Endothelial cell of umbilical vein (primary cell): ENCODE measurements at regions not wholly inside any gene's neighbourhood (a gene's known extent, or its start where the extent isn't known, plus 50 kb on each side); places are given as distances from the start of the nearest gene placed in this dataset.

Experiments
- BruUV-seq: library from RNA; stranded (reverse); fragments of 400-500 nt; replicated peaks from 2 replicates; lab custom pipeline; 2021; lab: Mats Ljungman, UMichigan
- CTCF ChIA-PET: fragments of 300-600, 350-600 bp; sonication (Branson Sonifier 250); formaldehyde crosslinking; loops from one replicate; lab custom pipeline; 2021; ENCODE audit warnings: antibody characterized with exemption, inconsistent platforms; lab: Charles Lee
- POLR2A ChIA-PET: fragments of 300-600, 350-600 bp; sonication (Branson Sonifier 250); formaldehyde crosslinking; loops from one replicate; lab custom pipeline; 2021; ENCODE audit warnings: antibody characterized with exemption, inconsistent platforms; lab: Charles Lee
- DNase-seq: peaks from one replicate; pipeline ENCODE4 v3.0.0-alpha.2; 2011; ENCODE audit warnings: low read depth, low spot score
- FAIRE-seq: peaks from 2 replicates; lab custom pipeline; 2011; peaks lifted over from hg19 to GRCh38; lab: Jason Lieb, UNC
- H2AFZ ChIP-seq: 2 replicates; pipeline ENCODE4 v1.6.0; 2012; ENCODE audit warnings: low read depth, low read length, control low read depth, inconsistent platforms
- H3K27ac ChIP-seq: 2 replicates; pipeline ENCODE4 v1.5.1; 2011; ENCODE audit warnings: low read depth, mild to moderate bottlenecking, control low read depth, low read length, moderate library complexity; ENCODE audit not compliant: insufficient read depth
- H3K27me3 ChIP-seq, 2 experiments: 2 replicates each; pipeline versions ENCODE4 v1.6.0 to v1.6.1; 2011; ENCODE audit warnings: low read length in 2 of 2, mixed read lengths in 1 of 2; ENCODE audit not compliant: control insufficient read depth in 2 of 2, insufficient read depth in 2 of 2
- H3K36me3 ChIP-seq, 2 experiments: 2 replicates in 1 of 2; 3 replicates in 1 of 2; pipeline ENCODE4 v1.5.1; 2011; ENCODE audit warnings: low read length in 2 of 2, mild to moderate bottlenecking in 1 of 2, moderate library complexity in 1 of 2; ENCODE audit not compliant: control insufficient read depth in 2 of 2, insufficient read depth in 2 of 2; ENCODE audit errors: extremely low read depth in 1 of 2
- H3K4me1 ChIP-seq: 3 replicates; pipeline ENCODE4 v1.5.1; 2011; ENCODE audit warnings: mild to moderate bottlenecking, low read length; ENCODE audit not compliant: control insufficient read depth, insufficient read depth; ENCODE audit errors: extremely low read depth
- H3K4me2 ChIP-seq: 2 replicates; pipeline ENCODE4 v1.6.1; 2011; ENCODE audit warnings: low read length, control low read depth, mixed read lengths; ENCODE audit not compliant: insufficient read depth
- H3K4me3 ChIP-seq, 3 experiments: fragments of 200-600 bp in 1 of 3; sonication (generic), shearing (Covaris generic) in 1 of 3; replicated peaks in 1 of 3; 2 replicates each; pipeline ENCODE4 v1.5.1; 2011 to 2016; ENCODE audit warnings: control low read depth in 3 of 3, low read length in 3 of 3, mild to moderate bottlenecking in 2 of 3, inconsistent platforms in 1 of 3, low read depth in 1 of 3, moderate library complexity in 1 of 3; ENCODE audit not compliant: insufficient read depth in 1 of 3
- H3K79me2 ChIP-seq: 2 replicates; pipeline ENCODE4 v1.6.0; 2012; ENCODE audit warnings: low read length, inconsistent platforms; ENCODE audit not compliant: control insufficient read depth, insufficient read depth
- H3K9ac ChIP-seq: replicated peaks from 2 replicates; pipeline ENCODE3; 2011; ENCODE audit warnings: low read length, control low read depth; ENCODE audit not compliant: insufficient read depth; ENCODE audit errors: extremely low read depth
- H3K9me1 ChIP-seq: replicated peaks from 3 replicates; pipeline ENCODE4 v1.6.0; 2011; ENCODE audit warnings: mild to moderate bottlenecking, low read length; ENCODE audit not compliant: control insufficient read depth, insufficient read depth; ENCODE audit errors: extremely low read depth
- H3K9me3 ChIP-seq: replicated peaks from 2 replicates; pipeline ENCODE4 v1.5.1; 2012; ENCODE audit warnings: low read length, inconsistent platforms; ENCODE audit not compliant: control insufficient read depth, insufficient read depth
- H4K20me1 ChIP-seq: replicated peaks from 2 replicates; pipeline ENCODE3; 2011; ENCODE audit warnings: mild to moderate bottlenecking, low read length; ENCODE audit not compliant: control insufficient read depth, insufficient read depth; ENCODE audit errors: extremely low read depth
- CTCF ChIP-seq, 2 donors: IDR thresholded peaks; 1 replicate in 1 of 2; 2 replicates in 1 of 2; pipeline ENCODE4 v1.5.1; 2011; ENCODE audit warnings: low read length in 2 of 2, mild to moderate bottlenecking in 2 of 2, moderate library complexity in 2 of 2, control low read depth in 1 of 2, inconsistent platforms in 1 of 2, low read depth in 1 of 2; ENCODE audit not compliant: insufficient read depth in 1 of 2; ENCODE audit errors: extremely low read depth in 1 of 2
- EZH2 ChIP-seq: IDR thresholded peaks from 2 replicates; pipeline ENCODE4 v1.6.1; 2012; ENCODE audit warnings: borderline replicate concordance, low read depth, mild to moderate bottlenecking, moderate library complexity, low read length, inconsistent platforms; ENCODE audit not compliant: severe bottlenecking
- FOS ChIP-seq: IDR thresholded peaks from 2 replicates; pipeline ENCODE4 v1.6.1; 2011; ENCODE audit warnings: mild to moderate bottlenecking, low read length, moderate library complexity, borderline replicate concordance; ENCODE audit not compliant: insufficient read depth
- GATA2 ChIP-seq: IDR thresholded peaks from 2 replicates; pipeline ENCODE4 v1.7.0; 2011; ENCODE audit warnings: low read depth, mild to moderate bottlenecking, moderate library complexity, mixed read lengths, low read length; ENCODE audit not compliant: insufficient read length, insufficient read depth
- JUN ChIP-seq: IDR thresholded peaks from 2 replicates; pipeline ENCODE4 v1.6.1; 2011; ENCODE audit warnings: borderline replicate concordance, low read depth; ENCODE audit not compliant: insufficient read length, insufficient read depth
- MAX ChIP-seq: IDR thresholded peaks from 2 replicates; pipeline ENCODE4 v1.6.1; 2011; ENCODE audit not compliant: insufficient read depth, insufficient read length
- MYC ChIP-seq: IDR thresholded peaks from one replicate; pipeline ENCODE4 v1.6.1; 2011; ENCODE audit warnings: mild to moderate bottlenecking, low read depth, low read length
- POLR2A ChIP-seq: IDR thresholded peaks from 2 replicates; pipeline ENCODE4 v1.6.1; 2012; ENCODE audit warnings: low read depth, mild to moderate bottlenecking, control low read depth, low read length
- POLR2AphosphoS5 ChIP-seq: IDR thresholded peaks from 2 replicates; pipeline ENCODE4 v1.6.1; 2012; ENCODE audit warnings: low read depth, mild to moderate bottlenecking, control low read depth, low read length, moderate library complexity; ENCODE audit not compliant: insufficient read depth
- dilution Hi-C: fragments of 300-500 bp; cut with MboI; formaldehyde crosslinking; loops from one replicate; pipeline ENCODE4 v1.15.0; 2019; ENCODE audit warnings: low sequenced_read_pairs; ENCODE audit not compliant: extremely low pct_ligation_motif_present
- intact Hi-C: fragments of 100-400 bp; cut with micrococcal nuclease; formaldehyde crosslinking; loops from one replicate; pipeline ENCODE4 v1.10.0; 2022

GRCh38 chr15:79208179-79208578 is 74.3 kb upstream of the ANKRD34C start:
- no peaks in the 10 kb centered on the region for H3K9me1 ChIP-seq
- BruUV-seq: no TSS peak
- H3K9me3 ChIP-seq: no peaks in the 10 kb centered on the region
- FAIRE-seq: no peak
- no peaks in the 10 kb centered on the region for H3K36me3 ChIP-seq
- DNase-seq: no peak
- H3K4me1 ChIP-seq: no peaks in the 10 kb centered on the region
- H2AFZ ChIP-seq: no peak overlapping the region
- H3K27me3 ChIP-seq: peaks cover 0 to 3% of the 10 kb centered on the region in 2 experiments
- H3K79me2 ChIP-seq: no peaks in the 10 kb centered on the region
- TF ChIP-seq POLR2AphosphoS5: no peak
- TF ChIP-seq JUN: no peak
- TF ChIP-seq POLR2A: no peak
- no peak for TF ChIP-seq EZH2
- TF ChIP-seq MAX: no peak
- TF ChIP-seq FOS: no peak
- no peak for TF ChIP-seq CTCF (IDR thresholded peaks at IDR 0.05; ENCODE audit: extremely low read depth in 1 of 2, insufficient read depth in 1 of 2, low read depth in 1 of 2, low read length in 2 of 2)
- TF ChIP-seq GATA2: no peak
- no peak for TF ChIP-seq MYC
- intact Hi-C loops (no loop called here), dilution Hi-C loops (no loop called here)
- ChIA-PET CTCF (interaction anchor here (1.2 to 3.7 kb wide), 4 partner anchors 9 to 180 kb away, joined by 3 to 15 read pairs (median 6); no protein-coding TSS in a partner anchor), POLR2A (no interaction called here)
- no peaks in the 10 kb centered on the region for H4K20me1 ChIP-seq
- no peak overlapping the region for H3K9ac ChIP-seq
- no peak overlapping the region for H3K4me2 ChIP-seq
- no peak overlapping the region for H3K27ac ChIP-seq
- H3K4me3 ChIP-seq: no peak overlapping the region
